Endothelial cell of umbilical vein (primary cell): ENCODE measurements at regions not wholly inside any gene's neighbourhood (a gene's known extent, or its start where the extent isn't known, plus 50 kb on each side); places are given as distances from the start of the nearest gene placed in this dataset.

Experiments
- BruUV-seq: library from RNA; stranded (reverse); fragments of 400-500 nt; replicated peaks from 2 replicates; lab custom pipeline; 2021; lab: Mats Ljungman, UMichigan
- CTCF ChIA-PET: fragments of 300-600, 350-600 bp; sonication (Branson Sonifier 250); formaldehyde crosslinking; loops from one replicate; lab custom pipeline; 2021; ENCODE audit warnings: antibody characterized with exemption, inconsistent platforms; lab: Charles Lee
- POLR2A ChIA-PET: fragments of 300-600, 350-600 bp; sonication (Branson Sonifier 250); formaldehyde crosslinking; loops from one replicate; lab custom pipeline; 2021; ENCODE audit warnings: antibody characterized with exemption, inconsistent platforms; lab: Charles Lee
- DNase-seq: peaks from one replicate; pipeline ENCODE4 v3.0.0-alpha.2; 2011; ENCODE audit warnings: low read depth, low spot score
- FAIRE-seq: peaks from 2 replicates; lab custom pipeline; 2011; peaks lifted over from hg19 to GRCh38; lab: Jason Lieb, UNC
- H2AFZ ChIP-seq: 2 replicates; pipeline ENCODE4 v1.6.0; 2012; ENCODE audit warnings: low read depth, low read length, control low read depth, inconsistent platforms
- H3K27ac ChIP-seq: 2 replicates; pipeline ENCODE4 v1.5.1; 2011; ENCODE audit warnings: low read depth, mild to moderate bottlenecking, control low read depth, low read length, moderate library complexity; ENCODE audit not compliant: insufficient read depth
- H3K27me3 ChIP-seq, 2 experiments: 2 replicates each; pipeline versions ENCODE4 v1.6.0 to v1.6.1; 2011; ENCODE audit warnings: low read length in 2 of 2, mixed read lengths in 1 of 2; ENCODE audit not compliant: control insufficient read depth in 2 of 2, insufficient read depth in 2 of 2
- H3K36me3 ChIP-seq, 2 experiments: 2 replicates in 1 of 2; 3 replicates in 1 of 2; pipeline ENCODE4 v1.5.1; 2011; ENCODE audit warnings: low read length in 2 of 2, mild to moderate bottlenecking in 1 of 2, moderate library complexity in 1 of 2; ENCODE audit not compliant: control insufficient read depth in 2 of 2, insufficient read depth in 2 of 2; ENCODE audit errors: extremely low read depth in 1 of 2
- H3K4me1 ChIP-seq: 3 replicates; pipeline ENCODE4 v1.5.1; 2011; ENCODE audit warnings: mild to moderate bottlenecking, low read length; ENCODE audit not compliant: control insufficient read depth, insufficient read depth; ENCODE audit errors: extremely low read depth
- H3K4me2 ChIP-seq: 2 replicates; pipeline ENCODE4 v1.6.1; 2011; ENCODE audit warnings: low read length, control low read depth, mixed read lengths; ENCODE audit not compliant: insufficient read depth
- H3K4me3 ChIP-seq, 3 experiments: fragments of 200-600 bp in 1 of 3; sonication (generic), shearing (Covaris generic) in 1 of 3; replicated peaks in 1 of 3; 2 replicates each; pipeline ENCODE4 v1.5.1; 2011 to 2016; ENCODE audit warnings: control low read depth in 3 of 3, low read length in 3 of 3, mild to moderate bottlenecking in 2 of 3, inconsistent platforms in 1 of 3, low read depth in 1 of 3, moderate library complexity in 1 of 3; ENCODE audit not compliant: insufficient read depth in 1 of 3
- H3K79me2 ChIP-seq: 2 replicates; pipeline ENCODE4 v1.6.0; 2012; ENCODE audit warnings: low read length, inconsistent platforms; ENCODE audit not compliant: control insufficient read depth, insufficient read depth
- H3K9ac ChIP-seq: replicated peaks from 2 replicates; pipeline ENCODE3; 2011; ENCODE audit warnings: low read length, control low read depth; ENCODE audit not compliant: insufficient read depth; ENCODE audit errors: extremely low read depth
- H3K9me1 ChIP-seq: replicated peaks from 3 replicates; pipeline ENCODE4 v1.6.0; 2011; ENCODE audit warnings: mild to moderate bottlenecking, low read length; ENCODE audit not compliant: control insufficient read depth, insufficient read depth; ENCODE audit errors: extremely low read depth
- H3K9me3 ChIP-seq: replicated peaks from 2 replicates; pipeline ENCODE4 v1.5.1; 2012; ENCODE audit warnings: low read length, inconsistent platforms; ENCODE audit not compliant: control insufficient read depth, insufficient read depth
- H4K20me1 ChIP-seq: replicated peaks from 2 replicates; pipeline ENCODE3; 2011; ENCODE audit warnings: mild to moderate bottlenecking, low read length; ENCODE audit not compliant: control insufficient read depth, insufficient read depth; ENCODE audit errors: extremely low read depth
- CTCF ChIP-seq, 2 donors: IDR thresholded peaks; 1 replicate in 1 of 2; 2 replicates in 1 of 2; pipeline ENCODE4 v1.5.1; 2011; ENCODE audit warnings: low read length in 2 of 2, mild to moderate bottlenecking in 2 of 2, moderate library complexity in 2 of 2, control low read depth in 1 of 2, inconsistent platforms in 1 of 2, low read depth in 1 of 2; ENCODE audit not compliant: insufficient read depth in 1 of 2; ENCODE audit errors: extremely low read depth in 1 of 2
- EZH2 ChIP-seq: IDR thresholded peaks from 2 replicates; pipeline ENCODE4 v1.6.1; 2012; ENCODE audit warnings: borderline replicate concordance, low read depth, mild to moderate bottlenecking, moderate library complexity, low read length, inconsistent platforms; ENCODE audit not compliant: severe bottlenecking
- FOS ChIP-seq: IDR thresholded peaks from 2 replicates; pipeline ENCODE4 v1.6.1; 2011; ENCODE audit warnings: mild to moderate bottlenecking, low read length, moderate library complexity, borderline replicate concordance; ENCODE audit not compliant: insufficient read depth
- GATA2 ChIP-seq: IDR thresholded peaks from 2 replicates; pipeline ENCODE4 v1.7.0; 2011; ENCODE audit warnings: low read depth, mild to moderate bottlenecking, moderate library complexity, mixed read lengths, low read length; ENCODE audit not compliant: insufficient read length, insufficient read depth
- JUN ChIP-seq: IDR thresholded peaks from 2 replicates; pipeline ENCODE4 v1.6.1; 2011; ENCODE audit warnings: borderline replicate concordance, low read depth; ENCODE audit not compliant: insufficient read length, insufficient read depth
- MAX ChIP-seq: IDR thresholded peaks from 2 replicates; pipeline ENCODE4 v1.6.1; 2011; ENCODE audit not compliant: insufficient read depth, insufficient read length
- MYC ChIP-seq: IDR thresholded peaks from one replicate; pipeline ENCODE4 v1.6.1; 2011; ENCODE audit warnings: mild to moderate bottlenecking, low read depth, low read length
- POLR2A ChIP-seq: IDR thresholded peaks from 2 replicates; pipeline ENCODE4 v1.6.1; 2012; ENCODE audit warnings: low read depth, mild to moderate bottlenecking, control low read depth, low read length
- POLR2AphosphoS5 ChIP-seq: IDR thresholded peaks from 2 replicates; pipeline ENCODE4 v1.6.1; 2012; ENCODE audit warnings: low read depth, mild to moderate bottlenecking, control low read depth, low read length, moderate library complexity; ENCODE audit not compliant: insufficient read depth
- dilution Hi-C: fragments of 300-500 bp; cut with MboI; formaldehyde crosslinking; loops from one replicate; pipeline ENCODE4 v1.15.0; 2019; ENCODE audit warnings: low sequenced_read_pairs; ENCODE audit not compliant: extremely low pct_ligation_motif_present
- intact Hi-C: fragments of 100-400 bp; cut with micrococcal nuclease; formaldehyde crosslinking; loops from one replicate; pipeline ENCODE4 v1.10.0; 2022

- H2AFZ ChIP-seq: no peak overlapping the region
- dilution Hi-C loops (no loop called here), intact Hi-C loops (no loop called here)
- BruUV-seq: no TSS peak
- POLR2A ChIA-PET: no interaction called here
- TF ChIP-seq MAX: no peak
- TF ChIP-seq GATA2: no peak
- TF ChIP-seq EZH2: no peak
- no peak for TF ChIP-seq POLR2AphosphoS5
- TF ChIP-seq POLR2A: no peak
- no peak for TF ChIP-seq CTCF (IDR thresholded peaks at IDR 0.05; ENCODE audit: extremely low read depth in 1 of 2, insufficient read depth in 1 of 2, low read depth in 1 of 2, low read length in 2 of 2)
- TF ChIP-seq JUN: no peak
- TF ChIP-seq MYC: no peak
- TF ChIP-seq FOS: no peak
- H3K9ac ChIP-seq: no peak overlapping the region
- CTCF ChIA-PET: no interaction called here
- H3K9me1 ChIP-seq: no peaks in the 10 kb centered on the region
- no peaks in the 10 kb centered on the region for H3K9me3 ChIP-seq
- no peak overlapping the region for H3K4me2 ChIP-seq
- DNase-seq (no peak), FAIRE-seq (no peak)
- no peak overlapping the region for H3K4me3 ChIP-seq
- H3K36me3 ChIP-seq: no peaks in the 10 kb centered on the region
- H3K27me3 ChIP-seq: no peaks in the 10 kb centered on the region
- H3K27ac ChIP-seq: no peak overlapping the region
- H4K20me1 ChIP-seq: no peaks in the 10 kb centered on the region
- H3K4me1 ChIP-seq: peaks cover under 1% of the 10 kb centered on the region
- H3K79me2 ChIP-seq: no peaks in the 10 kb centered on the region
Observed at GRCh38 chr11:105367129-105367528, 227.6 kb upstream of the CARD18 start.
